GM10266 (cell line): ENCODE measurements at regions not wholly inside any gene's neighbourhood (a gene's known extent, or its start where the extent isn't known, plus 50 kb on each side); places are given as distances from the start of the nearest gene placed in this dataset.

Source experiments
- DNase-seq: peaks from one replicate; pipeline ENCODE4 v3.0.0; 2012; ENCODE audit errors: extremely low spot score
- TF ChIP-seq, protein P1 (sequence below): IDR thresholded peaks from 2 replicates; pipeline ENCODE4 v1.5.1; 2012; ENCODE audit warnings: mild to moderate bottlenecking, low read depth; ENCODE audit not compliant: control insufficient read depth, insufficient read depth; ENCODE audit errors: missing control alignments

DNA sequence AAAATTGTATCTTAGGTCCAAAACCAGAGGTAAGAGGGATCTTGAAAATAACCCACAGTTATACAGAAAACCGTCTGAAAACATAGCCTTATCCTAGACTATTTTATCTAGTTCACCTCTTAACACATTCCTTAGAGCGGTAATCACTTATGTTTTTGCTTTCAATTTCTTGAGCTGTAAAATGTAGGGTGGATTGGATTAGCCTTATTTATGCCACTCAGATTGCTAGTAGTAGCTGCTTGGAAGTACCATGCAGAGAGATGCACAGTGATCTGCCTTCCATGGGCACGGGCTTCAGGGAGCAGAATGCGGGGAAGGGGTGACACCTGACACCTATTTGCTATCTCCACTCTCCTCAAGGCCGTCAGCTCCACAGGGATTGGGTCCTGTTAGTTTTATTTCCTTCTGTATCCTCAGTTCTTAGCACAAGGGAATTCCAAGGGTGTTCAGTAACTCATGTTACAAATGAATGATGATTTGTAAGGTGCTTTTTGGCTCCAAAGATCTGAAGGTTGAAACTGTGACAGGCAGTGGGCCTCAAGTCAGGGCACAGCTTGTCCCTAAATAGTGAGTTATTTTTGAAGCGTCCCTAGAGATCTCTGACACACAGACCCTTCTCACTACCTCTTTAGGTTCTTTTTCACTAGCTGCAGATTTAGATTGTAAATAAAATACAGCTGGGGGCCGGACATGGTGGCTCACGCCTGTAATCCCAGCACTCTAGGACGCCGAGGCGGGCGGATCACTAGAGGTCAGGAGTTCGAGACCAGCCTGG lies 64.0 kb upstream of the PMAIP1 start:
- TF ChIP-seq, protein P1, sequence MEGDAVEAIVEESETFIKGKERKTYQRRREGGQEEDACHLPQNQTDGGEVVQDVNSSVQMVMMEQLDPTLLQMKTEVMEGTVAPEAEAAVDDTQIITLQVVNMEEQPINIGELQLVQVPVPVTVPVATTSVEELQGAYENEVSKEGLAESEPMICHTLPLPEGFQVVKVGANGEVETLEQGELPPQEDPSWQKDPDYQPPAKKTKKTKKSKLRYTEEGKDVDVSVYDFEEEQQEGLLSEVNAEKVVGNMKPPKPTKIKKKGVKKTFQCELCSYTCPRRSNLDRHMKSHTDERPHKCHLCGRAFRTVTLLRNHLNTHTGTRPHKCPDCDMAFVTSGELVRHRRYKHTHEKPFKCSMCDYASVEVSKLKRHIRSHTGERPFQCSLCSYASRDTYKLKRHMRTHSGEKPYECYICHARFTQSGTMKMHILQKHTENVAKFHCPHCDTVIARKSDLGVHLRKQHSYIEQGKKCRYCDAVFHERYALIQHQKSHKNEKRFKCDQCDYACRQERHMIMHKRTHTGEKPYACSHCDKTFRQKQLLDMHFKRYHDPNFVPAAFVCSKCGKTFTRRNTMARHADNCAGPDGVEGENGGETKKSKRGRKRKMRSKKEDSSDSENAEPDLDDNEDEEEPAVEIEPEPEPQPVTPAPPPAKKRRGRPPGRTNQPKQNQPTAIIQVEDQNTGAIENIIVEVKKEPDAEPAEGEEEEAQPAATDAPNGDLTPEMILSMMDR, result no peak
- DNase-seq, result peak; percentile 25

DNA sequence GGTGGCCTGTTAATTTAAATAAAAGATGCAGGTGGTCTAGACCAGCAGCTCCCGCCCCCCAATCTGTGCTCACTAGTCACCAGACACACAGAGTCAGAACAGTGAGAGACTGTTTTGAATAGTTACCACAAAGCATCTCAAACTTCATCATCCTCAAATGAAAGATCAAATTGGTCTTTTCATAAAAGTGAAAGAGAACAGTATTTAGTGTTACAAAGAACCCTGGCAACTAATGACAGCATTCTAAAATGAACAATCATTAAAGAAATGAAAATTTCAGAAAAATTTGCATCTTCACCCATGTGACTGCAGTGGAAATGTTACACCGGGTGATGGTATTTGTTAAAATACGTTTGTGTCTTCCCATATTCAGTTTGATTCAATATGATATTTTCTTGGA lies 65.5 kb upstream of the PMAIP1 start:
- TF ChIP-seq, protein P1, result no peak

DNA sequence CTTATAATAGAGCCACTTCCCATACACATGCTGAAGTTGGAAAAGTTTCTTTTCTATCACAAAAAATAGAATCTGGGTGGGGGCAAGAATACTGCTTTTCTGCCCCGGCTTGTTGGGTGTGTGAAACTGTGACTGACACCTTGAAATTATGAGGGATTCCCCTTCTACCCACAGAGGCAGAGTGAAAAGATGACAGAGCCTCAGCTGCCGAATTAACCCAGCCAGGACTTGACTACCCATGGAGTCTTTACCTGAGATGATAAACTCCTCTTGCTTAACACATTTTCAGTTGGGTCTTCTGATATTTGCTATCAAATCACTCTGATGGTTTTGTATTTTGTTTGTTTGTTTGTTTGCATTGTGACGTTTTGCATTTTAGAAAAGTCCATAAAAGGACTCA lies 66.0 kb upstream of the PMAIP1 start:
- peak; percentile 51 for DNase-seq
- TF ChIP-seq, protein P1, result no peak

More for the DNA sequence above, 65.5 kb upstream of the PMAIP1 start:
- DNase-seq, result no peak

DNA sequence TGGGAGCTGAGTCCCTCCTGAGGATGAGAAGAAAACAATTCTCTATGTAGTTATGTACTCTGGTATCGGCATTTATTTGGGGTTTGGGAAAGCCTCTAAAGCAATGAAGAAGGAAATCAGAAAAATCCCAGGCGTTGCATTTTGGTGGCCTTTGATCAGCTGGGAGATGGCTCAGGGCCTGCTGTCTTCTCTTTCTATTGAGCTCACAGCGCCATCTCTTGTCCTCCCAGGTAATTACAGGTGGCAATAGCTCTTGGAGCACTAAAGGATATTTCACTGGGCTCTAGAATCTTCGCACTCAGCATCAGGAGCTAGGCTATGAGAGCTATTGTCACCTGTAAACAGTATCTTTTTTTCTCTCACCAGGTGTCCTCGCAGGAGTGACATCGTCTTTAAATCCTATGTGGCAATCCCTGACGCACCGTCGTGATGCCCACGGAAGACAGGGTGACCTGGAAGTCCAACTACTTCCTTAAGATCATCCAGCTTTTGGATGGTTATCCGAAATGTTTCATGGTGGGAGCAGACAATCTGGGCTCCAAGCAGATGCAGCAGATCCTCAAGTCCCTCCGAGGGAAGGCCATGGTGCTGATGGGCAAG lies 76.1 kb upstream of the PMAIP1 start:
- DNase-seq, result peak; percentile 49
- TF ChIP-seq, protein P1, result peak; percentile 80

DNA sequence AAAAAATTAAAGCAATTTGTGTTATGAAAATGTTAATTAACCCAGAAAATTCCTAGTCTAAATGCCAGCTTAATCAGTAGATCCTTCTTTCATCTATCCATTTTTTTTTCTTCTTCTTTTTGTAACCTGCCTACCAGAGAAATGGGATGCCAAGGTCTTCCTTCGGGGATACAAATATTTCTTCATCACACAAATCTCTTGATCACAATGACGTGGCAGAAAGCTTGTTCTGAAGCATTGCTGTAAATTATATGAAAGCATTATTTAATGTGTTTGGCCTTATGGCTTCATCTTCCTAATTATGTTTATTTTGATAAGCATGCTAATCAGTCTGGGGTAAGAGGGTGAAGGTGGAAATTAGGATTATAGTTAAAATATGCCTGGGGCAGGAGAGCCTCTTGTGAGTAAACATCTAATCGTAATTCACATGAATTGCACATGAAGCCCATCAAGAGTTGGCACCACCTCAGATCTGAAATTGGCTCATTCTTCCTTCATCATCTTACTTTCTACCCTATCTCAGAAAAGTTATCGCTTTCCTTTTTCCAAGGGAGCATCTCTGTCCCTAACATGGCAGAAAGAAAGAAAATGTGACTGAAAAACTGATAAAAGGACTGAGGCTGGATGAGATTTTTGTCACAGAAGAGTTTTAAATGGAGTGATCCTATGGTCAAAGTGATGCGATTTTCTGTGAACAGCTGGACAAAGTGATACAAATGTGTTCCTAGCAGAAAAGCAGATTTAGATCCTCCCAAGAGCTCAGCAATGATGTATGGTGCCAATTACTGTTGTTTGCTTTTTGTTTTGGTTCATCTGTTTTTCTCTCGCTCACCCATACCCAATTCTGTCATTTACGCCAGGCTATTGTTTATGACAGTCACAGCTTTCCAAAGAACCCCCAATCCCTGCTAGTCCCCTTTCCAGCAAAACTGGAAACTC lies 76.9 kb upstream of the PMAIP1 start:
- DNase-seq, result no peak
- TF ChIP-seq, protein P1, result no peak

DNA sequence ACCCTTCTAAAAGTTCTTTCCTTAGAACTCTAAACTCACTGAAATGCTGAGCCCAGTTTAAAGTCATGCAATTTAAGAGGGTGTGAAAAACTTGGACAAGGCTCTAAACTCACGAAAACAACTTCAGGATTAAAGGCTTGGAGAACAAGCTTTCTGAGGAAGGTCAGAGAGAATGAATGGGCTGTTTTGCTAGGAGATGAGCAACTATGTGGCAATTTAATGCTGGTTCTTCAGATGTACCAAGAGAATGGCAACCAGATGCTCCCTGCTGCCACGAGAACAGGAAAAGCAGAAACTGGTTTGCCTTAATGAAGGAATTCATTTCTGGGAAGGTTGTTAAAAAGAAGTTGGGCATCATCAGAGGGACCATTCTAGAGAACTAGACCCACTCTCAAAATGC lies 77.8 kb upstream of the PMAIP1 start:
- TF ChIP-seq, protein P1, result no peak

DNA sequence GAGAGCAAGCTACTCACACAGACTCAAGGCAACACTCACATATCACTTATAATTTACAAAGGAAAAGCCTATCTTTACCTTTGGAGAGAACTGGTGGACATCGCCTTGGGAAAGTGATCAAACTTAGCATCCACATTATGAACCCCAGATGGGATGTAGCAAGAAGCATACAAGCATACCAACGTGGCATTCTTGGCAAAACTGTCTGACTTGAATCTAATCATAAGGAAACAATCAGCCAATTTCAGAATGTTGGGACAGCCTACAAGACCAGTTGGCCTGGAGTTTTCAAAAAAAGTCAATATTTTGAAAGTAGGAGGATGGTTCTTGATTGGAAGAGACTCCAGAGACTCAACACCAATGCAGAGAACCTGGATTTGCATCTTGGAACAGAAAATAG lies 79.1 kb upstream of the PMAIP1 start:
- TF ChIP-seq, protein P1, result no peak
- DNase-seq, result no peak

More for the DNA sequence above, 77.8 kb upstream of the PMAIP1 start:
- DNase-seq, result no peak
